HEK293T (cell line): ENCODE measurements at regions not wholly inside any gene's neighbourhood (a gene's known extent, or its start where the extent isn't known, plus 50 kb on each side); places are given as distances from the start of the nearest gene placed in this dataset.

Experiments
- CTCF ChIA-PET: fragments of 350-600 bp; formaldehyde crosslinking; extraction: SDS; loops from one replicate; lab custom pipeline; 2021; ENCODE audit warnings: antibody characterized with exemption, inconsistent platforms; lab: Yijun Ruan, JAX
- POLR2A ChIA-PET: fragments of 350-600 bp; formaldehyde crosslinking; extraction: SDS; loops from one replicate; lab custom pipeline; 2020; ENCODE audit warnings: antibody characterized with exemption, inconsistent platforms; lab: Yijun Ruan, JAX
- DNase-seq: peaks from one replicate; pipeline ENCODE4 v3.0.0; 2012; ENCODE audit warnings: mixed read lengths; ENCODE audit errors: extremely low spot score
- ARNT ChIP-seq: fragments of 450-650 bp; IDR thresholded peaks from 2 replicates; pipeline ENCODE4 v1.6.1; 2017; ENCODE audit warnings: mild to moderate bottlenecking
- BHLHE40 ChIP-seq: fragments of 450-650 bp; IDR thresholded peaks from 2 replicates; pipeline ENCODE4 v1.6.1; 2016; ENCODE audit warnings: mild to moderate bottlenecking, moderate library complexity, borderline replicate concordance
- CTBP1 ChIP-seq: fragments of 450-650 bp; IDR thresholded peaks from 2 replicates; pipeline ENCODE4 v1.6.1; 2016; ENCODE audit warnings: borderline replicate concordance
- ELF4 ChIP-seq: fragments of 450-650 bp; IDR thresholded peaks from 2 replicates; pipeline ENCODE4 v1.6.1; 2017; ENCODE audit warnings: antibody characterized with exemption
- FOXA1 ChIP-seq: fragments of 450-650 bp; IDR thresholded peaks from 2 replicates; pipeline ENCODE4 v1.6.1; 2016; ENCODE audit warnings: mild to moderate bottlenecking
- FOXK2 ChIP-seq: fragments of 450-650 bp; IDR thresholded peaks from 2 replicates; pipeline ENCODE4 v1.6.1; 2016; ENCODE audit warnings: mild to moderate bottlenecking
- FOXM1 ChIP-seq: fragments of 450-650 bp; IDR thresholded peaks from 2 replicates; pipeline ENCODE4 v1.6.1; 2017; ENCODE audit warnings: mild to moderate bottlenecking, borderline replicate concordance
- HDGF ChIP-seq: fragments of 450-650 bp; IDR thresholded peaks from 2 replicates; pipeline ENCODE4 v1.6.1; 2017; ENCODE audit warnings: antibody characterized with exemption, borderline replicate concordance
- L3MBTL2 ChIP-seq: fragments of 450-650 bp; conservative IDR thresholded peaks from 2 replicates; pipeline ENCODE4 v1.6.1; 2016; ENCODE audit warnings: mild to moderate bottlenecking
- LEF1 ChIP-seq: fragments of 450-650 bp; IDR thresholded peaks from 2 replicates; pipeline ENCODE4 v1.6.1; 2017; ENCODE audit warnings: mild to moderate bottlenecking, borderline replicate concordance
- NFRKB ChIP-seq: fragments of 450-650 bp; IDR thresholded peaks from 2 replicates; pipeline ENCODE4 v1.6.1; 2016; ENCODE audit warnings: mild to moderate bottlenecking, moderate library complexity
- PKNOX1 ChIP-seq: fragments of 450-650 bp; IDR thresholded peaks from 2 replicates; pipeline ENCODE4 v1.6.1; 2016
- SP1 ChIP-seq: fragments of 450-650 bp; IDR thresholded peaks from 2 replicates; pipeline ENCODE4 v1.6.1; 2017
- SUZ12 ChIP-seq: fragments of 450-650 bp; IDR thresholded peaks from 2 replicates; pipeline ENCODE4 v1.6.1; 2016; ENCODE audit warnings: mild to moderate bottlenecking
- TARDBP ChIP-seq: fragments of 450-650 bp; IDR thresholded peaks from 2 replicates; pipeline ENCODE4 v1.6.1; 2016
- ZNF384 ChIP-seq: fragments of 450-650 bp; IDR thresholded peaks from 2 replicates; pipeline ENCODE4 v1.6.1; 2016

- no peak for DNase-seq
- TF ChIP-seq HDGF = no peak
- TF ChIP-seq PKNOX1 = no peak
- no peak for TF ChIP-seq ARNT
- no peak for TF ChIP-seq TARDBP
- TF ChIP-seq CTBP1 = no peak
- no peak for TF ChIP-seq FOXA1
- no peak for TF ChIP-seq ELF4
- no peak for TF ChIP-seq FOXM1
- no peak for TF ChIP-seq NFRKB
- no peak for TF ChIP-seq FOXK2
- TF ChIP-seq SP1 = no peak
- TF ChIP-seq LEF1 = no peak
- TF ChIP-seq L3MBTL2 = no peak
- TF ChIP-seq BHLHE40 = no peak
- no peak for TF ChIP-seq SUZ12
- no peak for TF ChIP-seq ZNF384
- ChIA-PET POLR2A (no interaction called here), CTCF (interaction anchor here (0.6 kb wide), 1 partner anchor 20 kb away, joined by 3 read pairs; no protein-coding TSS in a partner anchor)
Observed at GRCh38 chr2:57453945-57454344, 592.7 kb upstream of the VRK2 start.

- POLR2A ChIA-PET = no interaction called here
- DNase-seq = no peak
- CTCF ChIA-PET = no interaction called here
- no peak for TF ChIP-seq FOXK2
- TF ChIP-seq ZNF384 = no peak
Observed at GRCh38 chr2:57460396-57461276, 586.0 kb upstream of the VRK2 start.

GRCh38 chr2:57461624-57462023, 585.0 kb upstream of the VRK2 start:
- CTCF ChIA-PET = no interaction called here
- TF ChIP-seq ELF4 = no peak
- POLR2A ChIA-PET = no interaction called here
- DNase-seq = no peak

- TF ChIP-seq SP1 (no peak), NFRKB (no peak), LEF1 (no peak), PKNOX1 (no peak), L3MBTL2 (no peak), ZNF384 (no peak), BHLHE40 (no peak), FOXA1 (no peak), CTBP1 (no peak), HDGF (no peak), ARNT (no peak), FOXK2 (no peak), FOXM1 (no peak), SUZ12 (no peak), ELF4 (no peak), TARDBP (no peak)
Observed at GRCh38 chr2:57465067-57465466, 581.5 kb upstream of the VRK2 start.

GRCh38 chr2:57465967-57466366, 580.6 kb upstream of the VRK2 start:
- ChIA-PET POLR2A (no interaction called here), CTCF (no interaction called here)
- TF ChIP-seq SP1 = no peak
- TF ChIP-seq LEF1 = no peak
- no peak for TF ChIP-seq ARNT
- TF ChIP-seq FOXA1 = no peak
- no peak for TF ChIP-seq FOXM1
- TF ChIP-seq SUZ12 = no peak
- no peak for TF ChIP-seq BHLHE40
- no peak for TF ChIP-seq FOXK2
- TF ChIP-seq PKNOX1 = no peak
- TF ChIP-seq L3MBTL2 = no peak
- no peak for TF ChIP-seq ZNF384
- TF ChIP-seq ELF4 = no peak
- TF ChIP-seq TARDBP = no peak
- TF ChIP-seq HDGF = no peak
- no peak for TF ChIP-seq NFRKB
- TF ChIP-seq CTBP1 = no peak

More at GRCh38 chr2:57465067-57465466, 581.5 kb upstream of the VRK2 start:
- ChIA-PET POLR2A (no interaction called here), CTCF (no interaction called here)
- DNase-seq = no peak

GRCh38 chr2:57475391-57475790, 571.2 kb upstream of the VRK2 start:
- TF ChIP-seq HDGF (no peak), NFRKB (no peak), CTBP1 (no peak), SUZ12 (no peak)
- ChIA-PET CTCF (no interaction called here), POLR2A (no interaction called here)
- DNase-seq = no peak

More at GRCh38 chr2:57465967-57466366, 580.6 kb upstream of the VRK2 start:
- DNase-seq = no peak

GRCh38 chr2:57479981-57480380, 566.6 kb upstream of the VRK2 start:
- no peak for DNase-seq
- TF ChIP-seq LEF1 (no peak), CTBP1 (no peak), BHLHE40 (no peak), NFRKB (no peak), L3MBTL2 (no peak), FOXM1 (no peak), SP1 (no peak), ARNT (no peak), ELF4 (no peak), ZNF384 (no peak), FOXA1 (no peak)
- ChIA-PET POLR2A (no interaction called here), CTCF (interaction anchor here (1.0 kb wide), 1 partner anchor 18 kb away, joined by 3 read pairs; no protein-coding TSS in a partner anchor)
